ENCODE measurements at regions not wholly inside any gene's neighbourhood (a gene's known extent, or its start where the extent isn't known, plus 50 kb on each side); places are given as distances from the start of the nearest gene placed in this dataset.
"Not testable (repeated sequence)": the region's sequence is repeated elsewhere in the genome, so short reads cannot be mapped to it uniquely, and the experiment has no call there.

- DNase-seq, result not testable (repeated sequence)
Measured at GRCh38 chr7:155932324-155932723, 120.1 kb upstream of the SHH start.

GRCh38 chr7:155931396-155932085, 119.3 kb upstream of the SHH start:
- DNase-seq, result no peak

GRCh38 chr7:155930527-155930926, 118.3 kb upstream of the SHH start:
- no peak for DNase-seq

- peak; percentile 43 for DNase-seq
Measured at GRCh38 chr7:155930061-155930460, 117.8 kb upstream of the SHH start.

- DNase-seq, result peak; percentile 28
Measured at GRCh38 chr7:155928583-155928982, 116.3 kb upstream of the SHH start.

- no peak for DNase-seq
Measured at GRCh38 chr7:155927905-155928304, 115.6 kb upstream of the SHH start.

- DNase-seq, result no peak
Measured at GRCh38 chr7:155925682-155926081, 113.4 kb upstream of the SHH start.

- no peak for DNase-seq
Measured at GRCh38 chr7:155922067-155922816, 110.0 kb upstream of the SHH start.

- DNase-seq, result no peak
Measured at GRCh38 chr7:155921804-155922066, 109.5 kb upstream of the SHH start.

- DNase-seq, result no peak
Measured at GRCh38 chr7:155921086-155921803, 109.0 kb upstream of the SHH start.

GRCh38 chr7:155920068-155920461, 107.8 kb upstream of the SHH start:
- no peak for DNase-seq

GRCh38 chr7:155919391-155920067, 107.3 kb upstream of the SHH start:
- no peak for DNase-seq

- DNase-seq, result peak; percentile 78
Measured at GRCh38 chr7:155918720-155919390, 106.6 kb upstream of the SHH start.

GRCh38 chr7:155917836-155918430, 105.7 kb upstream of the SHH start:
- DNase-seq, result no peak

GRCh38 chr7:155916926-155917655, 104.8 kb upstream of the SHH start:
- DNase-seq, result no peak

- DNase-seq, result no peak
Measured at GRCh38 chr7:155914341-155914740, 102.1 kb upstream of the SHH start.

GRCh38 chr7:155913719-155914118, 101.5 kb upstream of the SHH start:
- no peak for DNase-seq

- DNase-seq, result no peak
Measured at GRCh38 chr7:155913291-155913690, 101.0 kb upstream of the SHH start.

GRCh38 chr7:155911471-155912105, 99.3 kb upstream of the SHH start:
- no peak for DNase-seq

- DNase-seq, result no peak
Measured at GRCh38 chr7:155908385-155908784, 96.1 kb upstream of the SHH start.

Data from dermis blood vessel endothelial cell (primary cell).